H4 (cell line): ENCODE measurements at regions not wholly inside any gene's neighbourhood (a gene's known extent, or its start where the extent isn't known, plus 50 kb on each side); places are given as distances from the start of the nearest gene placed in this dataset.
A peak's percentile ranks its signal among the peaks of the same experiment; 100 is the strongest.
"Not testable (repeated sequence)": the region's sequence is repeated elsewhere in the genome, so short reads cannot be mapped to it uniquely, and the experiment has no call there.

Source experiments
- DNase-seq: peaks from one replicate; pipeline ENCODE4 v3.0.0-alpha.2; 2015; ENCODE audit warnings: low spot score

DNA sequence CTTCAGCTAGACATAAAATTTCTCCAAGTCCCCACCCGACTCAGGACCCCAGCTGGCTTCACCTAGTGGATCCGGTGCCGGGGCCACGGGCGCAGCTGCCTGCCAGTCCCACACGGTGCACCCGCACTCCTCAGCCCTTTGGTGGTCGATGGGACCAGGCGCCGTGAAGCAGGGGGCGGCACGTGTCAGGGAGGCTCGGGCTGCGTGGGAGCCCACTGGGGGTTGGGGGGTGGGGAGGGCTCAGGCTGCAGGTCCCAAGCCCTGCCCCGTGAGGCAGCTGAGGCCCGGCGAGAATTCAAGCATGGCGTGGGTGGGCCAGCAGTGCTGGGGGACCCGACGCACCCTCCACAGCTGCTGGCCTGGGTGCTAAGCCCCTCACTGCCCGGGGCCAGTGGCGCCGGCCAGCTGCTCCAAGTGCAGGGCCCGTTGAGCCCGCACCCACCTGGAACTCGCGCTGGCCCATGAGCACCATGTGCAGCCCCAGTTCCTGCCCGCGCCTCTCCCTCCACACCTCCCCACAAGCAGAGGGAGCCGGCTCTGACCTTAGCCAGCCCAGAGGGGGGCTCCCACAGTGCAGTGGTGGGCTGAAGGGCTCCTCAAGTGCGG lies 747.0 kb downstream of the FAM181B start:
- DNase-seq, result no peak

DNA sequence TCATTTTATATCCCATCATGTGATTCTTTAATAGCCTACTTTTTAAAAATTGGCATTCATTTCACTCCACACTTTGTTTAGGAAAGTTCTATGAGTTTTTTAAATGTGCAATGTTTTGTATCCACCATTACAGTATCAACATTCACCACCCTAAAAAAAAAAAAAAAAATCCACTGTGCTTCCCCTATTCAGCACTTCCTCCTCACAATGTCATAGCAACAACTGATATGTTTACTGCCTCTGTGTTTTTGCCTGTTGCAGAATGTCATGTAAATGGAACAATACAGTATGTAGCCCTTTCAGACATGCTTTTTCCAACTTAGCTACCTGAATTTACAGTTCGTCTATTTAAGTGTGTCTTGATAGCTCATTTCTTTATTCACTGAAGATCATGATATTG lies 754.2 kb downstream of the FAM181B start:
- DNase-seq, result no peak

DNA sequence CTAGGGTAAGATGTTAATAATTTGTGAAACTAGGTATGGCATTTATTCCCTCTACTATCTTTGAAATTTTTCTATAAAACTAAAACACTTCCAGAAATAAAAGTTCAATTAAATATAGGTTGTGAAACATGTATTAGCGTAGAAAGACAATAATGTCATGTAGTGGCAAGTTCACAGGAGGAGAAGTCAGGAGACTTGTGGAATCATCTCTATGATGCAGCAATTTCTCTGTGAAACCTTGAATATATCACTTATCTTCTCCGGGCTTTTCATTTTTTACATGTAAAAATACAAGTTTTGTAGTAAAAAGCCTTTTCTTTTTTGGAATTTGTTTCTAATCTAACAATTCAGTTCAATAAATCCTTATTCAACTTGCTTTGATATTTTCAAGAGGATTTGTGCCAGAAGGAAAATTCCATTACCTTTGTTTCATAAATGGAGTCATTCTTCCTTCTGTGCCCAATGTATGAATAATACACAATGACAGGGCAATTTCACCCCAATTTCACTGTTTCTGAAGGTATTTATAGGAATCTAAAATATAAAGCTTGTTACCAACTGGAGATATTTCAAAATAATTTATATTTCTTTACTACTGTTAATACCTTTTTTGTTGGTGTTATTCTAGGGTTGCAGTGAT lies 758.3 kb downstream of the FAM181B start:
- no peak for DNase-seq

DNA sequence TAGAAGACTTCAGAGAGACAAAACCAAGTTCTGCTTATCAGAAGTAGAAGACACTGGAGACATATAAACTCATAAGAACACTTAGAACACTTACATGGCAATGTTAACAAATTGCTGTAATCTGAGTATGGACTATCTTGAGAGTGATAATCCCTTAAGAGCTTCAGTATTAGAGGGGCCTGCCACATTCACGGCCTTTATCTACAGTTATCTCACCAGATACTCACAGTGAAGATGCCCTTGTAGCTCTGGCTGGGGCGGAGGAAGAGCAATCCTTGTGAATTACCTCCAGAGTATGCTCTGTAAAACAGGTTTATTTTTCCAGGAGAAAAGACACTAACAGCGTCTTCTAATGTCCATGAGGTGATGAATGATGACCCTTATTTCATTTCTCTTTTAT lies 762.8 kb downstream of the FAM181B start:
- DNase-seq, result no peak

DNA sequence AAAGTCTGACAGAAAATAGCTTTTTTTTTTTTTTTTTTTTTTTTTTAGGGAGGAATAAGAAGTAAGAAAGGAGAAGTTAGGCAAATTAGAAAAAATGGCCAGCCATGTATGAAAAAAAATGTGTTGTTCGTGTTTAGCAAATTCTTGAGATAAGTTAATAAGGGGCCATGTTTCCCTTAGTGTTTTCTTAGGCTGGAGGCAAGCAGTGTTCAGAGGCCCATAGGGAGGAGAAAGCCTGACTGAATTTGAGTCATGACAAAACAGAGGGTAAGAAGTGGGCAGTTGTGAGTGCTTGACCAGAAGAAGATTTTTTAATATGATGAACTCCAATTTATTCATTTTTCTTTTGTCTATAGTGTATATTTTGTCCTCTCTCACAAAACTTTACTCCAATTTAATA lies 766.4 kb downstream of the FAM181B start:
- no peak for DNase-seq

DNA sequence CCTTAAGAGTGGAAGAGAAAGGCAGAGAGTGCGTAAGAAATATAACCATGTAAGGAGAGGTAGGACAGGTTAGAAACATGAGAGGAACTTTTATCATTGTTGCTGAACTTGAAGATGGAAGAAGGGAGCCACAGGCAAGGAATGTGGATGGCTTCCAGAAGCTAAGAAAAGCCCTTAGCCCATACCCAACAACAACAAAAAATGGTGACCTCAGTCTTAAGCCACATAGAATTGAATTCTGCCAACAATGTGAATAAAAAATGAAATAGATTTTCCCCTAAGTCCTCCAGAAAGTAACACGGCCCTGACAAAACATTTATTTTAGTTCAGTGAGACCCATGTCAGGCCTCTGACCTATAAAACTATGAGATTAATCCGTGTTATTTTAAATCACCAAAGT lies 767.3 kb downstream of the FAM181B start:
- DNase-seq, result no peak

DNA sequence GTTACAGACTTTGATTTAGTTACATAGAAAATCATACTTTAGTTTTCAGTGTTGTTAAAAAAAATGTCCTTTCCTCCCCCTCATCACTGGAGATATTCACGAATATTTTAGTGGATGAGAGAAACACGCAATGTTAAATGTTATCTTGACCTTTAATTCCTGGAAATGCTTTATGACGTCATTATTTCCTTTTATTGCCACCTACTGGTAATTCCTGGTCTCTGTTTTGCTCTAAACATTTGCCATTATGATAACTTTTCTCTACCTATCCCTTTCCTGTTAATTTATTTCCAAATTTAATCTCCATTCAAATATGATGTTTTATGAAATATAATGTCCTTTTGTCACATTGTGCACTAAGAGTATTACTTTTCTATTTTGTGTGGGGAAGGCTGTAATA lies 770.6 kb downstream of the FAM181B start:
- peak; percentile 23 for DNase-seq

DNA sequence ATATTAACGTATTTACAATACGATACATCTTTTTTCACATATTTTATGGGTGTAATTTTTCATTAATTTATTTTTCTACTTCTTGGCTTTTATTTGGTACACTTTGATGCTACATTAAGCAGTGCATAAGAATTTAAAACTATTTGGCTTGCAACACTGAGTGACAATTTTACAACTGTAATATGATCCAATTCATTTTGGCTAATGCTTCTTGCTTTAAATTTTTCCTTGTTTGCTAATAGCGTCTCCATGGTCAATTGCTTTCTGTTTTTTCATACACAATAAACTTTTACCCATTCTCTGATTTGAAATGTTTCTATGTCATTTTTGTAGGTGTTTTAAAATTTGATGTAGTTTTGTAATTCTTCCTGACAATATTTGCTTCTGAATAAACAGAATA lies 773.2 kb downstream of the FAM181B start:
- DNase-seq, result no peak

DNA sequence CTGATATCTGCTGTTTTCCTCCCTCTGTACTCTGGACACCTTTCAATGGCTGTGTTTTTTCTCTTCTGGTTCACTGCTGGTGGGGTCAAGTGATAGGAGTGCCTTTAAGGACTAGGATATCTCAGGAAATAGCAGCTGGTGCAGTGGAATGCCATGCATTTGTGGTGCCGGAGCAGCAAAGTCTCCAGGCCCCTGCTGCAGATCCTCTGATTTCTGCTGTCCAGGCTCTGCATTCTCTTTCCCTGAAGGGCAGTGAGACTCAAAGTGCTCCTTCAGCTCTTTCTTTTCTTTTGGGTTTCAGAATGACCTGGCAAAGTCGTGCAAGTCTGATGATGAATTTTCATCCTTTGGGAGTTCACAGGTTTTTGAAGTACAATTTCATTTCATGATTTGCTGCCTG lies 774.3 kb downstream of the FAM181B start:
- no peak for DNase-seq

DNA sequence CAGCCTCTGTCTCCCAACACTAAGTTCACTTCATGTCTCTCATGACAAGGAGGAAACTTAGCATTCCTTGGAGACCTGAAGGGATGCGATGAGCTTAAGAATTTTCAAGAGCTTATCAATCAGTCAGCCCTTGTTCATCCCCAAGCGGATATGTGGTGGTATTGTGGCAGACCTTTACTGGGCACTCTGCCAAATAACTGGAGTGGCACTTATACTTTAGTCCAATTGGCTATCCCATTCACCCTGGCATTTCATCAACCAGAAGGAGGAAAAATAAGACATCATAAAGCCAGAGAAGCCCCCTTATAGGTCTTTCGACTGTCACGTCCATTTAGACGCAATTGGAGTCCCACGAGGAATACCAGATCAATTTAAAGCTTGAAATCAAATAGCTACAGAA lies 779.4 kb downstream of the FAM181B start:
- DNase-seq, result not testable (repeated sequence)

DNA sequence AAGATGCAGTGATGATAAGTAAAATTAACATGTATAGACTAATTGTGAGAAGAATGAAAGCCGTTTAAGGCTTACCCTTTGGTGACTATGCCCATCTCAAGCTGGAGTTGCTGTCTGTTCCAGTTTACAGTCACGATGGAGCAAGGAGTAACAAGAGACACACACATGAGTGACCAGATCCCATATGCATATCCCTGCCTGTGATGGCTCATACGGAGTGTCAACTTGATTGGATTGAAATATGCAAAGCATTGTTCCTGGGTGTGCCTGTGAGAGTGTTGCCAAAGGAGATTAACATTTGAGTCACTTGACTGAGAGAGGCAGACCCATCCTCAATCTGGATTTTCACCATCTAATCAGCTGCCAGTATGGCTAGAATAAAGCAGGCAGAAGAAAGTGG lies 786.8 kb downstream of the FAM181B start:
- no peak for DNase-seq

DNA sequence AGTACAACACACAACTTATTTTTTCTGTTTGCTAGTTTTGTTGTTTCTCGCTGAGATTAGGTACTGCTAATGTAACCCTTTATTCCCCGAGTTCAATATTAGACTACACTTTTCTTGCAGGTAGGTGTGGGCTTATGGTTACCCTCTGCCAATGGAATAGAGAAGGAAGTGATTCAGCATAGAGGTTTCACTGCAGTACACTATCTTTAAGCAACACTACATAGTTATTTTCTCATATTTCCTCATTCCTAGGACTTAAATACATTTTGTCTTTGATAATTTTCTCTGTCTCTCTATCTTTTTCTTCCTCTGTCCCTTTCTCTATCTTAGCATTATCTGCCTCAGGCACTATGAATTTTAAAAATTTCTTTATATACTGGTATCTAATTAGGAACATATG lies 791.0 kb downstream of the FAM181B start:
- DNase-seq, result no peak

DNA sequence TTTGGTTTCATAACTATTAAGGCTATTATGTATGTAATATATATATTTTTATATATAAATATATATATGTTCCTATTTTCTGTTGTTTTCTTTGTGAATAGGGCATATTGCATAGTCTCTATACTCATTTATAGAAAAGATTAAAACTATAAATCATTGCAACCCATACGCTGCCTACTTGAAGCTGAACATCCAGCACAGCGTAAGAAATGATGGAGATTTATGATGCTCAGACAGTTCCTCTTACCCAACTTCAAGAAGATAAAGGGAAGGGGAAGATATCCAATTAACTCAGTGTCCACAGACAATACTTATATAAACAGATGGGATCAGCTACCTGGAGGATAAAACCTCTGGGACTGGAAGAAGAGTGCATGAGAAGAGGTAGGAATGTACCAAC lies 791.7 kb downstream of the FAM181B start:
- DNase-seq, result no peak

DNA sequence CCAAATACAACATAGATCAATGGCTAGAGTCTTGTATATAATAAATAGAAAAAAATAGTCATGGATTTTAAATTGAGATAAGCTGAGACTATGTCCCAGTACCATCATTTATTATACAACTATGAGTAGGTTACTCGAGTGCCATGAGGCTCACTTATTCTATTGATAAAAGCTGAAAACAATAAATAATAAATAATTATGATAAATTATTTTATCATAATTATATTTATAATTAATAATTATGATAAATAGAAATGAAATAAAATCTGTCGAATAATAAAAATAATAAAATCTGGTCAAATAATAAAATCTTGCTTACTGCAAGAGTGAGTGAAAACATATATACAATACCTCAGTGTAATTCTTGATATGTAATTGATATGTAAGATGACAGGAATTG lies 801.4 kb downstream of the FAM181B start:
- no peak for DNase-seq

DNA sequence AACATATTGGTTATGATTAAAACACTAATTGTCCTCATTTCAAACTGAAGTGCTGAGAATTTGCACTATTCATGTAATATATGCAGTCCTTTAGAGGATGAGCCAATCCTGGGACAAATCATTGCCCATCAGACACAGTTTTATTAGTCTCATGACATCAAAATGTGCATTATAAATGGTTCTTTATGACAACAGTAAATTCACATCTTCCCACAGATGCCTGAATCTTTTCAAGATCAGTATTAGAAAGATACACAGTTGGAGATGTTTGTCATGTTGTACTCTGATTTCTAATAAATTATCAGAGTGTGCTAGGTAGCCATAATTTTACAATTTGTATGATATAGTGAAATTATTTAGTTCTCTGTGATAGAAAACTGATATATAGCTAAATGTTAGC lies 813.5 kb downstream of the FAM181B start:
- DNase-seq, result no peak

DNA sequence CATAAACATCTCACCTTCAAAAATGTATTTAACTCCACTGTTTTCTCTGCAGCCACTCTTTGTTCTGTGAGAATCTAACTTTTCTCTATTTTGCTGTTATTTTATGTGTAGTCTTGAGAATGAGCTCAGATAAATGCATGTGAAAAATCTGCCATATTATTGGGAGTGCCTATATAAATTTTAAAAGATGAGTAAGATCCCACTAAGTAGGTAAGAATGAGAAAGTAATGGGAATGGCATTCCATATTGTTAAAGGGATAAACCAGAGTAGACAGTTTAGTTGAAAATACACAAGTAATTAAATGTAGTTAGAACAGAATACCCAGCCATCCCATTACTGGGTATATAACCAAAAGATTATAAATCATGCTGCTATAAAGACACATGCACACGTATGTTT lies 817.2 kb downstream of the FAM181B start:
- no peak for DNase-seq

DNA sequence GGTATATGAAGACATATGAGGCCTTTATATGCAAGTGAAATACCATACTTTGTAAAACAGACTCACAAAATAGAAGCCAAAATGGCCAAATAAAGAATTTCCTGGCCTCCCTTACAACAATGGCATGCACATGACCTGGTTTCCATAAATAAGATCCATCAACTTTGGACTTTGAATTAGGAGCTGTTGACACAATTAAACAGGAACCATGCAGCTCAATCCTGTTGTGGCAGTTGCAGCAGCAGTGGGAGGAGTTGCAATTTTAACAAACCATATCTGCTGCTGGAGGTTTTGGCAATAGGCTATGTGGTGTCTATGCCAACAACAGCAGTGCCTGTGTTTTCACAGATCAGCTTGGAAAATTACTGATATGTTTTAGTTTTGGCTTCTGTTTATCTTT lies 818.6 kb downstream of the FAM181B start:
- peak; percentile 3 for DNase-seq

DNA sequence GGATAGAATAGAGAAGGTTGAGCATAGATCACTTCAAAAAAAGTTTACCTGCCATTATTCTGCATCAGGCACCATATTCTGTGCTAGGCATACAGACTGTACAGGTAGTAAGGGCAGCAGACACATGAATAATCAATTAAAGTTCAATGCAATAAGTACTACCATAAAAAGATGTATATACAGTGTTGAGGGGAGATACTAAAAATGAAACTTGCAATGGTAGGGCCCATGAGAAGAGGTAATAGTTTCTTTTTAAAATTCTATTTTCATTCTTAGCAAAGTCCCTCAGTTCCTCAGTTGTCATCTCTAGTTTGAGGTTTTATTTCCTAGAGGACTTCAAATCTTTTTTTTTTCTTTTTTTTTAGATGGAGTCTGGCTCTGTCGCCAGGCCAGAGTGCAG lies 819.9 kb downstream of the FAM181B start:
- no peak for DNase-seq

DNA sequence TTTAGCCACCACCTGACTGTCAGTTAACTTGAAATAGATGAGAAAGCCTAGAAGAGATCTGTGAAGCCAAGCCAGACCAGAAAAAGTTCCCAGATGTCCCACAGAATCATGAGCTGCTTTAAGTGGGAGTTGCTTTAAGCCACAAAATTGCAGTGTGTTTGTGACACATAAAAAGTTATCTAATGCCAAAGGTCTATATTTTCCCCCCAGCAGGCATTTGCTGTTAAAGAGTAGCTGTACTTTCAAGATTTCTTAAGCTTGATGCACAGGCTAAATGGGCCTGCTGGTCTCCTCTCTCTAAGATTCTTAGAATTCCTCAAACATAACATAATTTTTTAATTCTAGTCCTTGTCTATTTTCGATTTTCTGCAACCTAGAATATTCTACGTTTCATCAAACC lies 825.7 kb downstream of the FAM181B start:
- DNase-seq, result no peak

DNA sequence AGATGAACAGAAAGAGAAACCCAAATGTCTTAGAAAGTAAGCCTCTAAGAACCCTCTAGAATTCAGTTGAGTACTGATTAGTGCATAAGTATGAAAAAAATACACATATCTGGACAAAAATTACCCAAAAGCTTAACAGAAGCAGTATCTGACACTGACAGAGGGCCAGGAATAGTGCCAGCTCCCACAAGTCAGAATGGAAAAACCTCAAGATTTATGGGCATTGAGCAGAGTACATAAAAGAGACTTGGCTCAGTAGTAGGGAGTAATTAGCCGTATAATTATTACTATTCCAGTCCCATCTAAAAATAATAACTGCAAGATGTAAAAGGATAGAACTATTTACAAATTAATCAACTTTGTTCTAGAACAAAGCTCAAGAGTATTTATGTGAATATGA lies 834.5 kb downstream of the FAM181B start:
- no peak for DNase-seq

DNA sequence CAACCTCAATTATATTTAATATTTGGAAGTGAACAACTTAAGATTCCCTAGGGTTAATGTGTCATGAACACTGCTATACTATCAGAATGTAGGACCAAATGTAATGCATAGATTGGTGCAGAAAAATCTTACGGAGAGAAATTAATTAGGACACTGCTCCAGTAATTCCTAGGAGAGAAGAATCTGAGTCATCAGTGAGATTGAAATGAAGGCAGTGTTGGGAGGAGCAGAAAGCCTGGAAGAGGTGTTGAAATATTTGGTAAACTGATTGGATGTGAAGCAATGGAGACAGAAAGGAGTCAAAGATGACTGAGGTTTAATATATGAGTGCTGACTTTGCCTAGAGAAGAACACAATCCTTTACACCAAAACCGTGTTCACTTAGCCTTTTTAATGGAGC lies 836.0 kb downstream of the FAM181B start:
- no peak for DNase-seq

DNA sequence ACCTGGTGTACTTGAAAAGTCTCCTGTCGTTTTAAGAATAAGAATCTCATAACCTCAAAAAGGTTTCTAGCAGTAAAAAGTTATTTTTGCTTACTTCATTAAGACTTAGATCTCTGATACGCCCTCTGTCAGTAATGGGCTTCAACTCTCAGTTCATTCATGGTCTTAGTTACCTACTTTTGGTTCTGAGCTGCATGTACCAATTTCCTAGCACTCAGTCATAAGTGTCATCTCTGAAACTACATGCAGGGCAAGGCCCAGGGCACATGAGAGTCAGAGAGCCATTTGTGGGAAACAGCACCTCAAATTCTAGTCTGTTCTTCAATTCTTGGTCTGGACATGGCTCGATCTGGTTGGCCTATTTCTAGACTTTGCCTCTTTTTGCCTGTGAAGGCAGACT lies 838.4 kb downstream of the FAM181B start:
- no peak for DNase-seq

DNA sequence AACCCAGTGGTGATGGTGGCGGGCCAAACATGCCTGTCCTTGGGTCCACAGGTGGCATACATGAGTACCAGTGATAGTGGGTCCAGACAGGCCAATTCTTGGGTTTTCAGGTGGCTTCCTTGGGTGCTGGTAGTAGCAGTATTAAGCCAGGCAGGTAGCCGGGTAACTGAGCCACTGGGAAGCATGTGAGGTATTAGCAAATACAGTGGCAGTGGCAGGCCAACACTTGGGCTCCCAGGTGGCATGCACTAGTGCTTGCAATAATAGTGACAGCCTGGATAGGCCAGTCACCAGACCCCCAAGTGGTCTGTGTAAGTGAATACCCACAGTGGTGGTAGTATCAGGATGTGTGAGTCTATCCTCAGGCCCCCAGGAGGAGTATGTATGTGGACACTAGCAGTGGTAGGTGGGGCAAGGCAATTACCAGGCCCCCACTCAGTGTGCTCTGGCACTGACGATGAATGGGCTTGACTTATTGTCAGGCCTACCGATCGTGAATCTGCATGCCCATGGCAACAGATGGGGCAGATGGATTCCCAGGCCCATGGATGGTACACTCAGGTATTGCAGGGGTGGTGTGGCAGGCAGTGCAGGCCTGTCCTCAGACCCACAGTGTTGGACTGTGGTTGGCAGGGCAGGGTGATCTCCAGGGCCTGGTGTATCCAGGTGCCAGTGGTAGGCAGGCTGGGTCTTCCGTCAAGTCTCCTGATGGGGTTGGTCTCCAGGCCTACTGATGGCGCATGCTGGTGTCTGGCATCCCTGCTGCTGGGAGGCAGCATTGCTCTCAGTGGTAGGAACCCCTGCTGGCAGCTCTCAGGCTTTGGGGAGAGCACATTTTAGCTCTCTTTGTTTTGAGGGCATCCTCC lies 840.7 kb downstream of the FAM181B start:
- DNase-seq, result no peak
